ENCODE measurements at regions not wholly inside any gene's neighbourhood (a gene's known extent, or its start where the extent isn't known, plus 50 kb on each side); places are given as distances from the start of the nearest gene placed in this dataset.

GRCh38 chr12:114974333-114974732, 290.4 kb upstream of the TBX3 start:
- H3K9me3 Mint-ChIP-seq, result peaks cover 8% of the 10 kb centered on the region
- H3K4me1 Mint-ChIP-seq (ENCODE audit: low read depth), result no peaks in the 10 kb centered on the region
- no peak overlapping the region for H3K27ac Mint-ChIP-seq
- no peak for DNase-seq
- POLR2A ChIA-PET, result no interaction called here
- intact Hi-C loops (cut with micrococcal nuclease), result no loop called here
- H3K36me3 Mint-ChIP-seq, result no peaks in the 10 kb centered on the region
- no peaks in the 10 kb centered on the region for H3K27me3 Mint-ChIP-seq
- CTCF ChIA-PET, result no interaction called here
- no peak overlapping the region for H3K4me3 Mint-ChIP-seq

DNA sequence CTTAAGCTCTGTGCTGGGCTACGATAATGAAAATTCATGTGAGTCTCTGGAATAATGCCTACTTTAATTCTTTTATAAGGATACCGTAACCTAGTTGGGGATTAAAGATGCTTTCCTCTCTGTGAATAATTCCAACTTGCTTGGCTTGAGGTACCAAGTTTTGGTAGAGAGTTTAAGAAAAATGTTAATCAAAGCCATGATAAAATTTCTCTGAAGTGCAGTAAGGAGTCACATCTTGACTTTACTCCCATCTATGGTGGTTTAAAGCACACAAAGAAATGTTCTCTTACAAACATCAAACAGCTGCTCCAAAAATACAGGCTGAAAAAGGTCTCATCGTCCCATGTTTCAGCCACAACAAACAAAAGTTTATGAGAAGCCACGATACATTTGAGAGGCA, 284.8 kb upstream of the TBX3 start:
- ChIA-PET POLR2A (no interaction called here), CTCF (no interaction called here)
- H3K36me3 Mint-ChIP-seq, result no peaks in the 10 kb centered on the region
- no peaks in the 10 kb centered on the region for H3K27me3 Mint-ChIP-seq
- no peaks in the 10 kb centered on the region for H3K4me1 Mint-ChIP-seq (ENCODE audit: low read depth)
- intact Hi-C loops (cut with micrococcal nuclease), result no loop called here
- no peak overlapping the region for H3K27ac Mint-ChIP-seq
- no peak for DNase-seq
- no peak overlapping the region for H3K4me3 Mint-ChIP-seq
- H3K9me3 Mint-ChIP-seq, result no peaks in the 10 kb centered on the region

- DNase-seq, result no peak
- no peaks in the 10 kb centered on the region for H3K27me3 Mint-ChIP-seq
- H3K27ac Mint-ChIP-seq, result no peak overlapping the region
- no peaks in the 10 kb centered on the region for H3K36me3 Mint-ChIP-seq
- ChIA-PET CTCF (no interaction called here), POLR2A (no interaction called here)
- intact Hi-C loops (cut with micrococcal nuclease), result no loop called here
- no peaks in the 10 kb centered on the region for H3K4me1 Mint-ChIP-seq (ENCODE audit: low read depth)
- no peak overlapping the region for H3K4me3 Mint-ChIP-seq
- H3K9me3 Mint-ChIP-seq, result no peaks in the 10 kb centered on the region
These were observed 283.2 kb upstream of the TBX3 start for GRCh38 chr12:114967151-114967550.

- Mint-ChIP-seq H3K36me3 (no peaks in the 10 kb centered on the region), H3K27ac (no peak overlapping the region), H3K9me3 (peaks cover 3% of the 10 kb centered on the region), H3K4me1 (ENCODE audit: low read depth) (no peaks in the 10 kb centered on the region), H3K27me3 (no peaks in the 10 kb centered on the region), H3K4me3 (no peak overlapping the region)
- CTCF ChIA-PET, result no interaction called here
- intact Hi-C loops (cut with micrococcal nuclease), result no loop called here
- DNase-seq, result no peak
- POLR2A ChIA-PET, result no interaction called here
These were observed 280.9 kb upstream of the TBX3 start for GRCh38 chr12:114964841-114965240.

DNA sequence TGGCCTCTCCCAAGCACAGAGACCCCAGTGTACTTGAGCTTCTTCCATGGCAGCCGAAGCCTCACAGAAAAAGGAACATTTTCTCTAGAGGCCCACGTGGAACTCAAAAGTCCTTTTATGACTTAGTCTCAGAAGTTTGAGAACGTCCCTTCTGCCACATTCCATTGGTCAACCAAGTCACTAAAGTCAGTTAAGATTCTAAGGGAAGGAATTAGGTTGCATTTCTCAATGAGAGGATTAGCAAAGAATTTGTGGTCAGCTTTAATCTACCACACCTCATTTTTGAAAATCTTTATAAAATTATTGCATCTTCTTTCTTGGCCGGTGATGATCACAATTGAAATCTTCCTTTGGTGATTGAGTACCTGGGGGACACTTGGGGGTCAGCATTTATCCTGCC, 279.9 kb upstream of the TBX3 start:
- H3K4me3 Mint-ChIP-seq, result no peak overlapping the region
- peaks cover 3% of the 10 kb centered on the region for H3K9me3 Mint-ChIP-seq
- intact Hi-C loops (cut with micrococcal nuclease), result no loop called here
- no peaks in the 10 kb centered on the region for H3K27me3 Mint-ChIP-seq
- CTCF ChIA-PET, result no interaction called here
- no peaks in the 10 kb centered on the region for H3K36me3 Mint-ChIP-seq
- no peaks in the 10 kb centered on the region for H3K4me1 Mint-ChIP-seq (ENCODE audit: low read depth)
- POLR2A ChIA-PET, result no interaction called here
- DNase-seq, result no peak
- no peak overlapping the region for H3K27ac Mint-ChIP-seq

DNA sequence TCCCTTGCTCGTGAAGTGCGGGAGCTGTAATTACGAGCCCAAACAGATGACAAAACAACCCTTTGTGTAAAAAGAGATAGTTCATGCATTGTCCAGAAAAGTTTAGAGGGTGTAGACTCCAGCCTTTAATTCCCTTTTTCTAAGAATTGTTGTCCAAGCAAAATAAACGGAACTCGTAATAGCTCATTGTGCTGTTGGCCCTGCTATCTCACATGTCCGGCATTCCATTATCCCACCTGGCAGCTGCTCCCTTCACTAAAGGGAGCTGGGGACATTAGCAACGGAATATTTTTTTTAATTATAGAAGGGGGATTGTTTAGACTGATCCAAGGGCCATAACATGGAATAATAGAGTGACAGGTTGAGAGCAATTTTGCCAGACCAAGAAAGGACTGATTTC, 277.5 kb upstream of the TBX3 start:
- intact Hi-C loops (cut with micrococcal nuclease), result no loop called here
- Mint-ChIP-seq H3K36me3 (no peaks in the 10 kb centered on the region), H3K4me3 (no peak overlapping the region), H3K27me3 (no peaks in the 10 kb centered on the region), H3K27ac (no peak overlapping the region), H3K9me3 (peaks cover 6% of the 10 kb centered on the region), H3K4me1 (ENCODE audit: low read depth) (no peaks in the 10 kb centered on the region)
- CTCF ChIA-PET, result no interaction called here
- DNase-seq, result no peak
- POLR2A ChIA-PET, result no interaction called here

DNA sequence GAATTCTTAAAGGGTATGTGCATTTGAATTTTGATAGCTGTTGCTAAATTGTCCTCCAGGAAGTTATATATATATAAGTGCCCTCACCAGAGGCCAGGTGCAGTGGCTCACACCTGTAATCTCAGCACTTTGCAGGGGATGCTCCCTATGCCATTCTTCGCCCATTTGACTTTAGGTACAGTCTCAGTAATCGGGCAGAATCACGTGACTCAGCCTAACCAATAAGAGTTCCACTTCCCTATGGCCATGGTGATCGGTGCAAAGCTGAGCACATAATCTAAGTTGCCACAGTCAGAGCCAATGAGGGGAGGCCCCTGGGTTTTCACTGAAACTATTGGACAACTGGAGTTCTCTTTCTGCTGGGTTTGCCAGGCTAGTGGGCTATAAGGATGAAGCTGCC, 274.6 kb upstream of the TBX3 start:
- no peaks in the 10 kb centered on the region for H3K36me3 Mint-ChIP-seq
- H3K9me3 Mint-ChIP-seq, result peaks cover 6% of the 10 kb centered on the region
- CTCF ChIA-PET, result interaction anchor here (0.6 kb wide), 1 partner anchor 907 kb away, joined by 3 read pairs; no protein-coding TSS in a partner anchor
- POLR2A ChIA-PET, result no interaction called here
- no peaks in the 10 kb centered on the region for H3K4me1 Mint-ChIP-seq (ENCODE audit: low read depth)
- intact Hi-C loops (cut with micrococcal nuclease), result no loop called here
- no peak overlapping the region for H3K4me3 Mint-ChIP-seq
- no peaks in the 10 kb centered on the region for H3K27me3 Mint-ChIP-seq
- H3K27ac Mint-ChIP-seq, result no peak overlapping the region
- no peak for DNase-seq

GRCh38 chr12:114957225-114957624, 273.2 kb upstream of the TBX3 start:
- H3K27ac Mint-ChIP-seq, result no peak overlapping the region
- intact Hi-C loops (cut with micrococcal nuclease), result no loop called here
- ChIA-PET POLR2A (no interaction called here), CTCF (no interaction called here)
- H3K9me3 Mint-ChIP-seq, result peaks cover 11% of the 10 kb centered on the region
- H3K27me3 Mint-ChIP-seq, result no peaks in the 10 kb centered on the region
- no peak for DNase-seq
- no peak overlapping the region for H3K4me3 Mint-ChIP-seq
- no peaks in the 10 kb centered on the region for H3K36me3 Mint-ChIP-seq
- H3K4me1 Mint-ChIP-seq (ENCODE audit: low read depth), result no peaks in the 10 kb centered on the region

GRCh38 chr12:114955414-114956014, 271.5 kb upstream of the TBX3 start:
- Mint-ChIP-seq H3K27me3 (no peaks in the 10 kb centered on the region), H3K27ac (no peak overlapping the region), H3K9me3 (peaks cover 11% of the 10 kb centered on the region), H3K4me3 (no peak overlapping the region), H3K4me1 (ENCODE audit: low read depth) (no peaks in the 10 kb centered on the region), H3K36me3 (no peaks in the 10 kb centered on the region)
- POLR2A ChIA-PET, result no interaction called here
- CTCF ChIA-PET, result no interaction called here
- intact Hi-C loops (cut with micrococcal nuclease), result no loop called here
- no peak for DNase-seq

DNA sequence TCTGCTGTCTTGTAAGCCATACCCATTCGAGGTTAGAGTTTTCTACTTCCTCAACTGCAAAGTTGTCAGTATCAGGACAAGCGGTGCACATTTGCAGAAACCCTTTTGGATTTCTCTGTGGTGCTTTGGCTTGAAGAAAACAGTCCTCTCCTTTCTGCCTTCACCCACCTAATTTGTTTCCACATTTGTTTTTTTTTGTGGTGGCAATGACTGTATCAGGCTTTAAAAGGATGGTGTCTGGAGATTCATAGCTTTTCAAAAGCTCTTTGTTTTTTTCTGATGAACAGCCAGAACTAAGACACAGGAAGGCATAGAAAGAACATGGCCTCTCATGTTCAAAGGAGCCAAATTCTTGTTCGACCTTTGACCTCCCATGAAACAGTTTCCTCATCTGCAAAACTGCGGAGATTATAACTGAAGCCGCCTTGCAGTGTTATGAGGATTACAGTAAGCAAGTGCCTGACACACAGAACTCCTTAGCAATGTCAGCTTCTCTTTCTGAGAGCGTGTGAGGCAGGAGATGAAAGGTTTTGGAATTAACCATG, 270.6 kb upstream of the TBX3 start:
- CTCF ChIA-PET, result no interaction called here

DNA sequence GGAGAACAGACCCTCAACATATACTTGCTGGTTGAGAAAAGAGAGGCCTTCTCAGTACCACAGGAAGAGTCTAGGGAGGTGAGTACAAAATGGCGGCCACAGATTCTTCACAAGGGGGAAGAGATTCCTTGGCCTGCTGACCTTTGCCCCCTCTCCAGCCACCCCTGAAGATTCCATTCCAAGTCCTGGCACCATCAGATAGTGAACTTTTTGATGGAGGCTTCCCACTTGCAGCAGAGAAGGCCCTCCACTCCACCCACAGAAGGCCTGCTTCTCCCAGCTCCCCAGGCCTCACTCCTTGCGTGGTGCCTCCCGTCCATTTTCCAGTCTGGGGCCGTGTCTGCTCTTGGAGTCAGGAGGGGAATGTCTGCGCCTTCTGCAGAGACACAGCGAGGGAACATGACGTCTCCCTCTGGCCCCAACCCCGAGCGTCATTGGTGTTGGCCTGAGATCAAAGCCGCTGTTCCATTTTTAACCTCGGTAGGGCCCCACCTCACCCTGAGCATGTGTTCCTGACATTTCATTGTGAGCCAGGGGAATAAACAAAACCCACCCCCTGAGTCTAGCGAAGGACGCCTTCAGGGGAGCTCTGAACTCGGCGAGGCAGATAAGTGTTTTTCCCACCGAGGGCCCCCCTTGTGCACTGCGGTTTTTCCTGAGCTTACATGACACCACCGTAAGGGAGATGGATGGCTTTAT, 268.7 kb upstream of the TBX3 start:
- POLR2A ChIA-PET, result no interaction called here

More for the DNA sequence above, 270.6 kb upstream of the TBX3 start:
- peaks cover 8% of the 10 kb centered on the region for H3K9me3 Mint-ChIP-seq
- POLR2A ChIA-PET, result no interaction called here
- H3K4me1 Mint-ChIP-seq (ENCODE audit: low read depth), result no peaks in the 10 kb centered on the region
- H3K4me3 Mint-ChIP-seq, result no peak overlapping the region
- no peaks in the 10 kb centered on the region for H3K36me3 Mint-ChIP-seq
- H3K27me3 Mint-ChIP-seq, result no peaks in the 10 kb centered on the region
- no peak for DNase-seq
- H3K27ac Mint-ChIP-seq, result no peak overlapping the region
- intact Hi-C loops (cut with micrococcal nuclease), result no loop called here

GRCh38 chr12:114949058-114949820, 265.3 kb upstream of the TBX3 start:
- ChIA-PET CTCF (no interaction called here), POLR2A (no interaction called here)
- H3K36me3 Mint-ChIP-seq, result no peaks in the 10 kb centered on the region
- H3K9me3 Mint-ChIP-seq, result peaks cover 5% of the 10 kb centered on the region
- intact Hi-C loops (cut with micrococcal nuclease), result no loop called here
- no peak overlapping the region for H3K27ac Mint-ChIP-seq
- no peak overlapping the region for H3K4me3 Mint-ChIP-seq
- no peak for DNase-seq
- no peaks in the 10 kb centered on the region for H3K4me1 Mint-ChIP-seq (ENCODE audit: low read depth)
- no peaks in the 10 kb centered on the region for H3K27me3 Mint-ChIP-seq

More for the DNA sequence above, 268.7 kb upstream of the TBX3 start:
- Mint-ChIP-seq H3K9me3 (peaks cover 8% of the 10 kb centered on the region), H3K27ac (no peak overlapping the region), H3K4me1 (ENCODE audit: low read depth) (no peaks in the 10 kb centered on the region), H3K36me3 (no peaks in the 10 kb centered on the region), H3K4me3 (no peak overlapping the region), H3K27me3 (no peaks in the 10 kb centered on the region)
- CTCF ChIA-PET, result no interaction called here
- no peak for DNase-seq
- intact Hi-C loops (cut with micrococcal nuclease), result no loop called here

GRCh38 chr12:114945351-114945750, 261.4 kb upstream of the TBX3 start:
- H3K4me1 Mint-ChIP-seq (ENCODE audit: low read depth), result no peaks in the 10 kb centered on the region
- intact Hi-C loops (cut with micrococcal nuclease), result no loop called here
- no peaks in the 10 kb centered on the region for H3K36me3 Mint-ChIP-seq
- POLR2A ChIA-PET, result no interaction called here
- DNase-seq, result no peak
- H3K9me3 Mint-ChIP-seq, result no peaks in the 10 kb centered on the region
- CTCF ChIA-PET, result no interaction called here
- H3K4me3 Mint-ChIP-seq, result no peak overlapping the region
- no peaks in the 10 kb centered on the region for H3K27me3 Mint-ChIP-seq
- no peak overlapping the region for H3K27ac Mint-ChIP-seq
